ENCODE measurements at regions not wholly inside any gene's neighbourhood (a gene's known extent, or its start where the extent isn't known, plus 50 kb on each side); places are given as distances from the start of the nearest gene placed in this dataset.

DNA sequence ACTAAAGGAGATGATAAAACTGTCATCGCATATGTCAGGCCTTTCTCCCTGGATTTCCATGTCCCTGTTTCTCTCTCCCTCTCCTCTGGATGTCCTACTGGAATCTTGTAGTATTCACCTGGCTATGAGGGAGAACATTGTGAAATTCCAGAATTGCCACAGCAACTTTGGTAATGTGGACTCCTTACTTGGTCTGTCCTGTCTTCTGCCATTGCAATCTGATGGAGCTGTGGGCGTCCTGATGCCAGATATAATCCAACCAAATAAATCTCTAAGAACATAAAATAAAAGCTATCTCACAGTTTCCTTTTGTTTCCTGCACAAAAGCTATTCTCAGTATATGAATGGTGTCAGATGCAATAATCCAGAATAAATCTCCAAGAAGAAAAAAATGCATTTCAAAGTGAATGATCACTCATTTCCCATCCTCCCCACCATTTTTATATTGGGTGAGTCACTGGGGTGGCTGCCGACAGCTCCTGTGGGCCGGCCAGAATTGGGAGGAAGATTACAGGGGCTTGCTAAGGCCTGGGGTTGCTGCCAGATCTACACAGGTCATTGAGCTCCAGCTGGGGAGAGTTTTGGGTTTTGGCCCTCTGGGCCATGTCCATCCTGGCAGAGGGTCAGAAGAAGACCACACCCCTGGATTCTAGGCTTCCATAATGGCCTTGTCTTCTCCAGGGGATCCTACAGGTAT, 160.7 kb upstream of the PITX1 start:
- TF ChIP-seq SP1 (IDR thresholded peaks at IDR 0.05) (no peak), ELF4 (IDR thresholded peaks at IDR 0.05) (no peak), SUZ12 (IDR thresholded peaks at IDR 0.05) (no peak)

Measured in HEK293T (cell line).